ENCODE measurements at regions not wholly inside any gene's neighbourhood (a gene's known extent, or its start where the extent isn't known, plus 50 kb on each side); places are given as distances from the start of the nearest gene placed in this dataset.

DNA sequence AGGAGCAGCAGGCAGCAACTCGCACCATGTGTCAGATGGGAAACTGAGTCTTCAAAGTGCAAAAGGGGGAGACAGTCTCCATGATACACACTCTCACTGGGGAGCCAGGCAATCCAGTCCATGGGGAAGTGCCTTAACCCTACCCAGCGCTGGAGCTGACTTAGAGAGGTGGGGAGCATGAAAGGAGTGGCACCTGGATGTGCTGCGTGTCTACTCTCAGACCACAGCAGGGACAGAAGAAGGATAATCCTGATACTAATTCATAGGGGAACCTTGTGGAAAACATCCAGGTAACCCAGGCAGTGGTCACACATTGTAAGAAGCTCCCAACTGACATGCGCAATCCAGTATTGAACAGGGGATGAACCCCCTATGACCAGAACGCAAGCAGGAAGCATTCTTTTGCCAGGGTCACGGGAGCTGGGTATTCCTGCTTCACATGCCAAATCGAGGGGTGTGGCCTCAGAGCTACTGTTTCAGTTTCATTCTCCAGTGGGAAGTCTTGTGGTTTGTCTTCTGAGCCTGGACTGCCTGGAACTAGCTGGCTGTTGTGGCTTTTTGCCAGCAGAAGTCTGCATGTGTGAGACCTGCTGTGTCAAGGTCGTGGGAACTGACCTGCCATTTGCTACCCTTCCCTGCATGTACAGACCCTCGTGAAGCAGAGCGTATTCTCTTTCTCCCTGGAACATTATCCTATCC, 367.6 kb upstream of the NDN start:
- POLR2A ChIA-PET (ENCODE audit: unreplicated experiment): no interaction called here
- no peaks in the 10 kb centered on the region for H4K20me1 ChIP-seq (ENCODE audit: low read length)
- H3K36me3 ChIP-seq (ENCODE audit: low read depth, low read length): no peaks in the 10 kb centered on the region
- no peaks in the 10 kb centered on the region for H3K9me2 ChIP-seq (replicated peaks; ENCODE audit: low read length)
- H3K4me3 ChIP-seq (ENCODE audit: low read length): no peak overlapping the region
- H3K4me2 ChIP-seq (ENCODE audit: low read length): no peak overlapping the region
- no peak overlapping the region for H3K27ac ChIP-seq (ENCODE audit: low read length)
- H3K4me1 ChIP-seq (ENCODE audit: insufficient read depth, low read length): no peaks in the 10 kb centered on the region
- BruUV-seq (replicated peaks): no TSS peak
- no peak overlapping the region for H2AFZ ChIP-seq (ENCODE audit: low read length)
- TF ChIP-seq EZH2phosphoT487 (IDR thresholded peaks at IDR 0.05; ENCODE audit: borderline replicate concordance, low read length): no peak
- no peak for ATAC-seq
- no peaks in the 10 kb centered on the region for H3K79me2 ChIP-seq (ENCODE audit: low read length)
- no peaks in the 10 kb centered on the region for H3K27me3 ChIP-seq (ENCODE audit: low read length)
- peaks cover 24% of the 10 kb centered on the region for H3K9me3 ChIP-seq (ENCODE audit: low read length)
- H3F3A ChIP-seq (ENCODE audit: low read length, unreplicated experiment): no peaks in the 10 kb centered on the region
- CTCF ChIA-PET: no interaction called here
- no peak overlapping the region for H3K9ac ChIP-seq (ENCODE audit: low read length)
- intact Hi-C loops (cut with micrococcal nuclease): no loop called here
- no peak for DNase-seq

DNA sequence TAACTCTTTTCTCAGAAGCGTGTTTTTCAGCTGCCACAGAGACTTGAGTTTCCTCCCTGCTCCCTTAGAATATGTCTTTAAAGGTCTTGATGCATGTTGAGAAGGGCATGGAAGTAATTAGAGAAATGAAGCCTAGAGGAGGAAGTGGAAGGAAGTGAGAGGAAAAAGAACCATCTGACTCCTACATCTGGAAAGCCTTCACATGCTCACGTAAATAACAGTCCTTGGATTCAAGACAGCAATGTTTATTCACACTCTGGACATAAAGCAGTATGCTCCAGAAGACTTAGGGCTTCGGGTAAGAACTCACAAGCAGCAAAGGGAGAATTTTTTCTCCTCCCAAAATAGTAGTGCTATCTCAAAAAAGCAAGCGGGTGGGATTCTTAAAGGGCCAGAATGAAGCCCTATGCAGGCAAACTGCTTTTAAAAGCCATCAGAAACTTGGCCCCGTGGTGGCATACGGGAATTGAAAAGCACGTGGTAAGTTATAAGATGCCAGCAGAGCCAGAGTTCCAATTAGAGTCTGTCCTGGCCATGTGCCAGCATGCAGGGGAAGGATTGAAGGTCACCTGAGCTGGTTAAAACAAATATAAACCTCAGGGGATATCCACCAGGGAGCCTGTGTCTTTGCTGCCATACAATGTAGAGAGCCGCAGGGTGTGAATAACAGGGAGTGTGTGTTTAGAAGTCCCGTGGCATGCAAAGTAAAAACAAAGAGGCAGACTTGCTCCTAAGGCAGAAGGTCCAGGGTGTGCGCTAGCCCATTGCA, 380.8 kb upstream of the NDN start:
- ChIA-PET POLR2A (ENCODE audit: unreplicated experiment) (no interaction called here), CTCF (no interaction called here)
- H2AFZ ChIP-seq (ENCODE audit: low read length): no peak overlapping the region
- no peaks in the 10 kb centered on the region for H4K20me1 ChIP-seq (ENCODE audit: low read length)
- H3K4me3 ChIP-seq (ENCODE audit: low read length): no peak overlapping the region
- no peak overlapping the region for H3K9ac ChIP-seq (ENCODE audit: low read length)
- no peaks in the 10 kb centered on the region for H3K4me1 ChIP-seq (ENCODE audit: insufficient read depth, low read length)
- no peak for ATAC-seq
- no peak overlapping the region for H3K27ac ChIP-seq (ENCODE audit: low read length)
- TF ChIP-seq EZH2 (IDR thresholded peaks at IDR 0.05; ENCODE audit: low read length, unreplicated experiment): no peak
- TF ChIP-seq EZH2phosphoT487 (IDR thresholded peaks at IDR 0.05; ENCODE audit: borderline replicate concordance, low read length): no peak
- TF ChIP-seq, protein P1, sequence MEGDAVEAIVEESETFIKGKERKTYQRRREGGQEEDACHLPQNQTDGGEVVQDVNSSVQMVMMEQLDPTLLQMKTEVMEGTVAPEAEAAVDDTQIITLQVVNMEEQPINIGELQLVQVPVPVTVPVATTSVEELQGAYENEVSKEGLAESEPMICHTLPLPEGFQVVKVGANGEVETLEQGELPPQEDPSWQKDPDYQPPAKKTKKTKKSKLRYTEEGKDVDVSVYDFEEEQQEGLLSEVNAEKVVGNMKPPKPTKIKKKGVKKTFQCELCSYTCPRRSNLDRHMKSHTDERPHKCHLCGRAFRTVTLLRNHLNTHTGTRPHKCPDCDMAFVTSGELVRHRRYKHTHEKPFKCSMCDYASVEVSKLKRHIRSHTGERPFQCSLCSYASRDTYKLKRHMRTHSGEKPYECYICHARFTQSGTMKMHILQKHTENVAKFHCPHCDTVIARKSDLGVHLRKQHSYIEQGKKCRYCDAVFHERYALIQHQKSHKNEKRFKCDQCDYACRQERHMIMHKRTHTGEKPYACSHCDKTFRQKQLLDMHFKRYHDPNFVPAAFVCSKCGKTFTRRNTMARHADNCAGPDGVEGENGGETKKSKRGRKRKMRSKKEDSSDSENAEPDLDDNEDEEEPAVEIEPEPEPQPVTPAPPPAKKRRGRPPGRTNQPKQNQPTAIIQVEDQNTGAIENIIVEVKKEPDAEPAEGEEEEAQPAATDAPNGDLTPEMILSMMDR (conservative IDR thresholded peaks at IDR 0.05; ENCODE audit: low read depth, low read length): no peak
- no peak for DNase-seq
- no peaks in the 10 kb centered on the region for H3K9me2 ChIP-seq (replicated peaks; ENCODE audit: low read length)
- H3K27me3 ChIP-seq (ENCODE audit: low read length): no peaks in the 10 kb centered on the region
- intact Hi-C loops (cut with micrococcal nuclease): no loop called here
- H3F3A ChIP-seq (ENCODE audit: low read length, unreplicated experiment): no peaks in the 10 kb centered on the region
- H3K9me3 ChIP-seq (ENCODE audit: low read length): peaks cover 24% of the 10 kb centered on the region
- no peaks in the 10 kb centered on the region for H3K36me3 ChIP-seq (ENCODE audit: low read depth, low read length)
- BruUV-seq (replicated peaks): no TSS peak
- no peaks in the 10 kb centered on the region for H3K79me2 ChIP-seq (ENCODE audit: low read length)
- H3K4me2 ChIP-seq (ENCODE audit: low read length): no peak overlapping the region

DNA sequence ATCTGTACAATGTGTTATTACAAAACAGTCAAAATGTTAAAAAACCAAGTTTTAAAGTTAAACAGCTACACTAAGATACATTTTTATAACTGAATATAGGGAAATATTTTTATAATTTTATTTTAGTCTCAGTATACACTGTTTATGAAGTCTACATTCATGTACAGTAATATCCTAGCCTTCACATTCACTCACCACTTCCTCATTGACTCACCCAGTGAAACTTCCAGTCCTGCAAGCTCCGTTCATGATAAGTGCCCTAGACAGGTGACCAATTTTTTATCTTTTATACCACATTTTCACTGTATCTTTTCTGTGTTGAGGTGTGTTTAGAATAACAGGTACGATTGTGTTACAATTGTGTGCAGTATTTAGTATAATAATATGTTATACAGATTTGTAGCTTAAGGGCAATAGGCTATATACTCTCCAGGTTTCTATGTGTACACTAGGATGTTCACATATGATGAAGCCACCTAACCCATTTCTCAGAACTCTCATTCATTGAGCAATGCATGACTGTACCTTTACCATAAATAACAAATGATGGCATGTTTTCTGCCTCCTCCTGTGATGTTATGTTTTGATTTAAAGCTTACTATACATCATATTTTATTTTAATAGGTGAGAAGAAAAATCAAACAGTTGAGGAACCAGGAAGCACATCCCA, 388.4 kb upstream of the NDN start:
- H3K4me2 ChIP-seq (ENCODE audit: low read length): no peak overlapping the region
- no peaks in the 10 kb centered on the region for H3K4me1 ChIP-seq (ENCODE audit: insufficient read depth, low read length)
- H3K4me3 ChIP-seq (ENCODE audit: low read length): no peak overlapping the region
- H3K27me3 ChIP-seq (ENCODE audit: low read length): no peaks in the 10 kb centered on the region
- H3K9me2 ChIP-seq (replicated peaks; ENCODE audit: low read length): no peaks in the 10 kb centered on the region
- CTCF ChIA-PET: no interaction called here
- H3F3A ChIP-seq (ENCODE audit: low read length, unreplicated experiment): no peaks in the 10 kb centered on the region
- H3K9ac ChIP-seq (ENCODE audit: low read length): no peak overlapping the region
- no peaks in the 10 kb centered on the region for H3K36me3 ChIP-seq (ENCODE audit: low read depth, low read length)
- POLR2A ChIA-PET (ENCODE audit: unreplicated experiment): no interaction called here
- H3K27ac ChIP-seq (ENCODE audit: low read length): no peak overlapping the region
- no peak overlapping the region for H2AFZ ChIP-seq (ENCODE audit: low read length)
- no TSS peak for BruUV-seq (replicated peaks)
- intact Hi-C loops (cut with micrococcal nuclease): no loop called here
- no peak for ATAC-seq
- no peaks in the 10 kb centered on the region for H4K20me1 ChIP-seq (ENCODE audit: low read length)
- H3K79me2 ChIP-seq (ENCODE audit: low read length): no peaks in the 10 kb centered on the region
- TF ChIP-seq, protein P1 (conservative IDR thresholded peaks at IDR 0.05; ENCODE audit: low read depth, low read length): no peak
- TF ChIP-seq EZH2 (IDR thresholded peaks at IDR 0.05; ENCODE audit: low read length, unreplicated experiment): no peak
- no peak for TF ChIP-seq EZH2phosphoT487 (IDR thresholded peaks at IDR 0.05; ENCODE audit: borderline replicate concordance, low read length)
- DNase-seq: peak; percentile 3
- H3K9me3 ChIP-seq (ENCODE audit: low read length): peaks cover 33% of the 10 kb centered on the region
